Thoracic aorta (tissue), 2 donors: ENCODE measurements at regions not wholly inside any gene's neighbourhood (a gene's known extent, or its start where the extent isn't known, plus 50 kb on each side); places are given as distances from the start of the nearest gene placed in this dataset.

Experiments used
- ATAC-seq: fragments of 150-250 bp; one replicate; pipeline ENCODE4 v1.8.0; 2017; ENCODE audit warnings: low read depth; ENCODE audit not compliant: insufficient number of reproducible peaks, low FRiP score
- DNase-seq: peaks from one replicate; pipeline ENCODE4 v3.0.0-alpha.2; 2020; ENCODE audit warnings: low spot score
- H3K27ac ChIP-seq, 2 donors: fragments of 200-600 bp; sonication (generic); 1 replicate in 1 of 2; 2 replicates in 1 of 2; pipeline ENCODE4 v1.5.1; 2016; ENCODE audit warnings: mild to moderate bottlenecking in 2 of 2, moderate library complexity in 2 of 2
- H3K27me3 ChIP-seq: fragments of 200-600 bp; sonication (generic); replicated peaks from 2 replicates; pipeline ENCODE4 v1.6.0; 2016; ENCODE audit warnings: mild to moderate bottlenecking; ENCODE audit not compliant: insufficient read depth
- H3K36me3 ChIP-seq: fragments of 200-600 bp; sonication (generic); one replicate; pipeline ENCODE4 v1.5.1; 2016
- H3K4me1 ChIP-seq, 2 donors: fragments of 200-600 bp; sonication (generic); 1 replicate in 1 of 2; 2 replicates in 1 of 2; pipeline versions ENCODE4 v1.5.1 to v1.6.0; 2016; ENCODE audit warnings: low read depth in 2 of 2, mild to moderate bottlenecking in 1 of 2; ENCODE audit not compliant: control insufficient read depth in 1 of 2
- H3K4me3 ChIP-seq: fragments of 200-600 bp; sonication (generic); 2 replicates; pipeline ENCODE4 v1.5.1; 2016; ENCODE audit warnings: mild to moderate bottlenecking
- H3K9me3 ChIP-seq: fragments of 200-600 bp; sonication (generic); 2 replicates; pipeline ENCODE4 v1.5.1; 2016
- CTCF ChIP-seq: fragments of 200-600 bp; sonication (generic); IDR thresholded peaks from one replicate; pipeline ENCODE4 v1.5.1; 2019; ENCODE audit warnings: antibody characterized with exemption

- Histone ChIP-seq H3K4me3 (no peak overlapping the region), H3K4me1 (peaks cover 29 to 44% of the 10 kb centered on the region in 2 donors), H3K9me3 (no peaks in the 10 kb centered on the region), H3K36me3 (no peaks in the 10 kb centered on the region), H3K27ac (no peak overlapping the region), H3K27me3 (no peaks in the 10 kb centered on the region)
- DNase-seq (no peak), ATAC-seq (no peak)
- TF ChIP-seq CTCF, result no peak
Observed at GRCh38 chr21:35201288-35201687, 152.2 kb upstream of the RUNX1 start.

- H3K27ac ChIP-seq, result no peak overlapping the region
- no peak overlapping the region for H3K4me3 ChIP-seq
- no peak for DNase-seq
- TF ChIP-seq CTCF, result no peak
- H3K4me1 ChIP-seq, result peaks cover 20 to 28% of the 10 kb centered on the region in 2 donors
- no peaks in the 10 kb centered on the region for H3K27me3 ChIP-seq
- no peaks in the 10 kb centered on the region for H3K9me3 ChIP-seq
- H3K36me3 ChIP-seq, result no peaks in the 10 kb centered on the region
- ATAC-seq, result no peak
Observed at GRCh38 chr21:35199733-35200015, 150.6 kb upstream of the RUNX1 start.

- Histone ChIP-seq H3K4me3 (no peak overlapping the region), H3K9me3 (no peaks in the 10 kb centered on the region), H3K36me3 (no peaks in the 10 kb centered on the region), H3K4me1 (peaks cover 16 to 23% of the 10 kb centered on the region in 2 donors), H3K27me3 (no peaks in the 10 kb centered on the region), H3K27ac (no peak overlapping the region)
- ATAC-seq (no peak), DNase-seq (no peak)
- TF ChIP-seq CTCF, result no peak
Observed at GRCh38 chr21:35198982-35199732, 150.1 kb upstream of the RUNX1 start.

- no peak for ATAC-seq
- DNase-seq, result no peak
- Histone ChIP-seq H3K27me3 (no peaks in the 10 kb centered on the region), H3K9me3 (no peaks in the 10 kb centered on the region), H3K4me3 (no peak overlapping the region), H3K27ac (no peak overlapping the region), H3K4me1 (peaks cover 10 to 17% of the 10 kb centered on the region in 2 donors), H3K36me3 (no peaks in the 10 kb centered on the region)
- no peak for TF ChIP-seq CTCF
Observed at GRCh38 chr21:35198565-35198964, 149.5 kb upstream of the RUNX1 start.

- H3K27ac ChIP-seq, result no peak overlapping the region
- ATAC-seq, result peak; percentile 50
Observed at GRCh38 chr21:35197992-35198431, 148.9 kb upstream of the RUNX1 start.

More at GRCh38 chr21:35197992-35198431, 148.9 kb upstream of the RUNX1 start:
- DNase-seq, result no peak
- Histone ChIP-seq H3K27me3 (no peaks in the 10 kb centered on the region), H3K9me3 (no peaks in the 10 kb centered on the region), H3K4me3 (no peak overlapping the region), H3K36me3 (no peaks in the 10 kb centered on the region), H3K4me1 (peaks cover 7 to 11% of the 10 kb centered on the region in 2 donors)
- TF ChIP-seq CTCF, result no peak
